Heart right ventricle (tissue), 16 donors: ENCODE measurements at regions not wholly inside any gene's neighbourhood (a gene's known extent, or its start where the extent isn't known, plus 50 kb on each side); places are given as distances from the start of the nearest gene placed in this dataset.

ENCODE experiments used
- ATAC-seq, 8 donors: fragments of 200-7000 bp; cut with Tn5 transposase; one replicate each; pipeline ENCODE4 v1.9.1; 2020; ENCODE audit warnings: mild to moderate bottlenecking in 8 of 8, moderate library complexity in 8 of 8, moderate number of reproducible peaks in 1 of 8
- DNase-seq, 2 donors: peaks; one replicate each; pipeline ENCODE4 v3.0.0-alpha.2; 2020
- H3K27ac ChIP-seq, 10 donors: fragments of 200-600 bp; sonication (generic) in 2 of 10; one replicate each; pipeline versions ENCODE4 v1.5.0 to v1.8.0; 2020 to 2022; ENCODE audit warnings: mild to moderate bottlenecking in 3 of 10
- H3K27me3 ChIP-seq, 7 donors: fragments of 200-600 bp; one replicate each; pipeline ENCODE4 v1.8.0; 2021 to 2022; ENCODE audit warnings: mild to moderate bottlenecking in 2 of 7
- H3K36me3 ChIP-seq, 9 donors: fragments of 200-600 bp; sonication (generic) in 1 of 9; one replicate each; pipeline versions ENCODE4 v1.5.0 to v1.8.0; 2020 to 2022; ENCODE audit warnings: mild to moderate bottlenecking in 2 of 9
- H3K4me1 ChIP-seq, 9 donors: fragments of 200-600 bp; sonication (generic) in 1 of 9; one replicate each; pipeline versions ENCODE4 v1.5.0 to v1.8.0; 2020 to 2022; ENCODE audit warnings: mild to moderate bottlenecking in 4 of 9
- H3K4me3 ChIP-seq, 10 donors: fragments of 200-600 bp; sonication (generic) in 2 of 10; one replicate each; pipeline versions ENCODE4 v1.5.0 to v1.8.0; 2020 to 2022; ENCODE audit warnings: mild to moderate bottlenecking in 7 of 10, moderate library complexity in 2 of 10
- H3K9me3 ChIP-seq, 11 donors: fragments of 200-600 bp in 10 of 11; sonication (generic) in 2 of 11; one replicate each; pipeline versions ENCODE4 v1.5.0 to v1.8.0; 2013 to 2022; ENCODE audit warnings: mild to moderate bottlenecking in 2 of 11, control low read depth in 1 of 11, moderate library complexity in 1 of 11
- WGBS, 2 donors: extraction: QIAGEN DNeasy Blood & Tissue Kit; methylation state at CpG; one replicate each; pipeline ENCODE4 v1.1.7; 2013; ENCODE audit warnings: inconsistent platforms in 1 of 2; 5-methylcytosine and 5-hydroxymethylcytosine counted together
- intact Hi-C, 10 donors: fragments of 100-400 bp; cut with DNase I; formaldehyde crosslinking; loops; one replicate each; pipeline versions ENCODE4 v1.11.1 to v1.14.2; 2022
- TF ChIP-seq, protein P1 (sequence below), 9 donors: fragments of 200-600 bp; sonication (generic) in 2 of 9; IDR thresholded peaks; one replicate each; pipeline versions ENCODE4 v1.5.0 to v1.8.0; 2021 to 2022; ENCODE audit warnings: antibody characterized with exemption in 9 of 9, mild to moderate bottlenecking in 5 of 9, moderate library complexity in 1 of 9
- donor health status: Arrhythmogenic right ventricular cardiomyopathy.
- donor health status: ischemic (EF 13 %, LVEDD 7.1; RV severe dilation, severe dysfunction).
- donor health status: healthy with polysubstance abuse.
- donor health status: DM: no; HTN: yes; CAD: no.
- donor health status: DM: no; HTN: no; CAD: no.
- donor health status: ischemic (EF 25% LVEDD 6.9; RV normal size, moderate dysfunction).
- donor health status: ischemic (EF 25% LVEDD 5.7; RV mildly dilated, moderate dysfunction).
- donor health status: healthy.
- donor health status: DM: yes; HTN: yes; CAD: no.
- donor health status: Ischemic cardiomyopathy.
- donor health status: ischemic (EF 35%, LVEDD 5.7; RV mildly dilated, moderate dysfunction).
- donor health status: nonischemic (EF 11% LVEDD 7.7; RV severe dilation, severe dysfunction).
- donor health status: DM: yes; HTN: yes; CAD: no.
- donor health status: PGD.
- donor health status: ischemic (EF 29% LVEDD 5.4; RV normal size, mild dysfunction).
- donor health status: nonischemic (EF 23%, LVEDD 6.1; RV moderate dilation, normal function).

DNA sequence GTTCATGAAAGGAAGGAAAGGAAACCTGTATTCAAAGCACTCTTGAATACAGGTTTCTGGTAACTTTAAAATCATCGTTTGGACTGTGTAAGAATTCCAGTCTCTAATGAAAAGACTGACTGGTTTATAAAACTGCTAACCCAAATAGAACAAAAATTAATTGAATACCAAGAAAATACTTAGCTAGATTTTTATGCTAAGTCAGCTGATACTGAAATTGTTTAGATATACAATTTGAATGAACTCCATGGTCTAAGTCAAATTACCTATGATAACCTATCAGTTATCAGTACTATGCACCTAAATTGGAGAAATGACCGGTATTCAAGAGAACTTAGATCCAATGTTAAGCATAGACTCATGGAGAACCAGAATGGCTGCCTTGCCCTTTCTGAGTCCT is 338.3 kb downstream of the RNF144B start:
- intact Hi-C loops: no loop called here
- WGBS, 2 donors: 85 to 93% methylated on average over 2 of the region's 2 CpGs
- H3K27me3 ChIP-seq: no peaks in the 10 kb centered on the region

DNA sequence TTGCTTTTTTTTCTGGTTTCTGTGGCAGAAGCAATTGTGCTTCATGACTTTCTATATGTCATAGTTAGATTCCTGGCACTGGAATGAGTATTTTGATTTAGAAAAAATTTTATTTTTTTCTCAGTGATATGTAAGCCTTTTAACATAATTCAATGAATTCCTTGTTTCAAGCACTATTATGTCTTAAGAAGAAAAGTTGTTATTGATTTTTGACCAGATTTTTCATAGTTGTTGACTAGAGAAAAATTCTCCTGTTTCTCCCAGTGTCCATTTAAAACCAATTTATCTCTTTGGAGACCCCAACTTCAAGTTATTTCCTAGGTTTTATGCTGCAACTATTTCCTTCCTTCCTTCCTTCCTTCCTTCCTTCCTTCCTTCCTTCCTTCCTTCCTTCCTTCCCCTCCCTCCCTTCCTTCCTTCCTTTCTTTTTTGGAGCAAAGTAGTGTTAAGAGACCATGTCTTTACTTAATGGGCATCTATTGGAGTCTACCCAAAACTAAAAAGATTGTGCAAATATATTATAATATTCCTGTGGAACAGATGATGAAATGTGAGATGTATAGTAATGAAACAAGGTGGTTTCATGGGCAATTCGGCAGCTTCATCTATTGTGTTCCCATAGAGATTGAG is 346.9 kb downstream of the RNF144B start:
- ATAC-seq (no peak), DNase-seq (no peak)
- Histone ChIP-seq H3K4me1 (no peaks in the 10 kb centered on the region), H3K27ac (no peak overlapping the region), H3K36me3 (no peaks in the 10 kb centered on the region), H3K9me3 (peaks cover 0 to 31% (median 3%) of the 10 kb centered on the region in 11 donors), H3K4me3 (no peak overlapping the region), H3K27me3 (no peaks in the 10 kb centered on the region)
- intact Hi-C loops: no loop called here
- TF ChIP-seq, protein P1, sequence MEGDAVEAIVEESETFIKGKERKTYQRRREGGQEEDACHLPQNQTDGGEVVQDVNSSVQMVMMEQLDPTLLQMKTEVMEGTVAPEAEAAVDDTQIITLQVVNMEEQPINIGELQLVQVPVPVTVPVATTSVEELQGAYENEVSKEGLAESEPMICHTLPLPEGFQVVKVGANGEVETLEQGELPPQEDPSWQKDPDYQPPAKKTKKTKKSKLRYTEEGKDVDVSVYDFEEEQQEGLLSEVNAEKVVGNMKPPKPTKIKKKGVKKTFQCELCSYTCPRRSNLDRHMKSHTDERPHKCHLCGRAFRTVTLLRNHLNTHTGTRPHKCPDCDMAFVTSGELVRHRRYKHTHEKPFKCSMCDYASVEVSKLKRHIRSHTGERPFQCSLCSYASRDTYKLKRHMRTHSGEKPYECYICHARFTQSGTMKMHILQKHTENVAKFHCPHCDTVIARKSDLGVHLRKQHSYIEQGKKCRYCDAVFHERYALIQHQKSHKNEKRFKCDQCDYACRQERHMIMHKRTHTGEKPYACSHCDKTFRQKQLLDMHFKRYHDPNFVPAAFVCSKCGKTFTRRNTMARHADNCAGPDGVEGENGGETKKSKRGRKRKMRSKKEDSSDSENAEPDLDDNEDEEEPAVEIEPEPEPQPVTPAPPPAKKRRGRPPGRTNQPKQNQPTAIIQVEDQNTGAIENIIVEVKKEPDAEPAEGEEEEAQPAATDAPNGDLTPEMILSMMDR (IDR thresholded peaks at IDR 0.05): no peak
- WGBS, 2 donors: 89 to 94% methylated on average over 1 of the region's 1 CpG

More for the DNA sequence above, 338.3 kb downstream of the RNF144B start:
- DNase-seq (no peak), ATAC-seq (no peak)
- H3K27ac ChIP-seq: no peak overlapping the region
- H3K4me1 ChIP-seq: no peaks in the 10 kb centered on the region
- TF ChIP-seq, protein P1 (IDR thresholded peaks at IDR 0.05): no peak
- H3K4me3 ChIP-seq: no peak overlapping the region
- H3K9me3 ChIP-seq: peaks cover 0 to under 1% (median 0%) of the 10 kb centered on the region in 11 donors
- no peaks in the 10 kb centered on the region for H3K36me3 ChIP-seq

DNA sequence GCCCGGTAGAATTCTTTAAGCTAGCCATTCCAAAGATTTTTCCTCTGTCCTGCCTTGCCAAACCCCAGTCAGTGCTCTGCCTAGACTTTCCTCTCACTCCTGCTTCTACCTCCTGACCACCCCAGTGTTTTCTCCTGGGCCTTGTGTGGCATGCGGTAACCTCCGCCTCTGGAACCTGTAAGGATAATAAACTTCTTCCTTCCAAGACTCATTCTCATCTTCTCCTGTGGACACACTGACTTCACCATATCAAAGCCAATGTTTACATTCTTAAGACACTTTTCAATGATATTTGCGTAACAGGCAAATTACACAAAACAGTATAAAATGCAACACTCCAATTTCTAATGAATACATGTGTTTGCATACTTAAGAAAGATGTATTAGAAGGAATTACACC is 354.6 kb downstream of the RNF144B start:
- WGBS, 2 donors: 79 to 81% methylated on average over 4 of the region's 4 CpGs
- Histone ChIP-seq H3K9me3 (peaks cover 0 to 10% (median 0%) of the 10 kb centered on the region in 11 donors), H3K4me3 (no peak overlapping the region), H3K27ac (no peak overlapping the region), H3K4me1 (no peaks in the 10 kb centered on the region), H3K36me3 (no peaks in the 10 kb centered on the region), H3K27me3 (no peaks in the 10 kb centered on the region)
- ATAC-seq (no peak), DNase-seq (no peak)
- TF ChIP-seq, protein P1 (IDR thresholded peaks at IDR 0.05): no peak
- intact Hi-C loops: no loop called here

DNA sequence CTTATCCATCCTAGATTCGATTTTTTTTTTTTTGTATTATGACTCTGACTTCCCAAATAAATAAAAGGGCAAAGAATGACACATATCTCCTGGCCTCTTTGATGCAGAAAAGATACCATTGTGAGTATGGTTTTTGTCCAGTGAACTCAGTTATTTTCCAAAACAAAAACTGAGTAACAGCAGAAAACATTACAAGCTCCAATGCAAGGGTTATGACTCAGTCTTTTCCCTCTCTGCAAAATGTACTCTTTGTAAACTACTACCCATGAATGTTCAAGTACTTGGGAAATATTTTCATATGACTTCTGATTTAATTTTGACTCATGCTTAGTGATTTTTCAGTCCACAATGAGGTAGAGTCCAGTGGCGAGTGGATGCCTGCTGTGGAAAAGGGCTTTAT is 355.3 kb downstream of the RNF144B start:
- TF ChIP-seq, protein P1 (IDR thresholded peaks at IDR 0.05): no peak
- no peak for ATAC-seq
- peaks cover 0 to 10% (median 0%) of the 10 kb centered on the region in 11 donors for H3K9me3 ChIP-seq
- intact Hi-C loops: no loop called here
- H3K27me3 ChIP-seq: peaks cover 0 to under 1% (median 0%) of the 10 kb centered on the region in 7 donors
- H3K4me1 ChIP-seq: no peaks in the 10 kb centered on the region
- H3K4me3 ChIP-seq: no peak overlapping the region
- WGBS, 2 donors: 81% methylated on average over 2 of the region's 2 CpGs
- H3K27ac ChIP-seq: no peak overlapping the region
- no peaks in the 10 kb centered on the region for H3K36me3 ChIP-seq
- DNase-seq: no peak
